ENCODE measurements at regions not wholly inside any gene's neighbourhood (a gene's known extent, or its start where the extent isn't known, plus 50 kb on each side); places are given as distances from the start of the nearest gene placed in this dataset.

DNA sequence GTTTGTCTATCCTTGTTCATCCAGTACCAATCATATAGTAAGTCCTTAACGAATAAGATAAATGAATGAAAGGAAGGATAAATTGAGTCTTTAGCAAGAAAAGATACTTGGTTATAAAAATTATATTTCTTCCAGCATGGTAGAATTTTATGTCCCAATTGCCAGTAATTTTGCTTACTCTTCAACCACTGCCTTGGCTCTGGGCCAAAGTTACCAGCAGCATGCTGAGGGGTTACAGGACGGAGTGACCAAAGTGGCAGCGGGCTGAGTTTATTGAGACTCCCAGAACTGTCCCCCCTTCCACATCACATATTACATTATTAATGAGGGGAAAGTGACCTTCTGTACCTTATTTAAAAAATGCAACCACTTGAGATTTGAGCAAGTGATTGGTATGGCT is 121.7 kb downstream of the RASGEF1B start:
- TF ChIP-seq, protein P1, sequence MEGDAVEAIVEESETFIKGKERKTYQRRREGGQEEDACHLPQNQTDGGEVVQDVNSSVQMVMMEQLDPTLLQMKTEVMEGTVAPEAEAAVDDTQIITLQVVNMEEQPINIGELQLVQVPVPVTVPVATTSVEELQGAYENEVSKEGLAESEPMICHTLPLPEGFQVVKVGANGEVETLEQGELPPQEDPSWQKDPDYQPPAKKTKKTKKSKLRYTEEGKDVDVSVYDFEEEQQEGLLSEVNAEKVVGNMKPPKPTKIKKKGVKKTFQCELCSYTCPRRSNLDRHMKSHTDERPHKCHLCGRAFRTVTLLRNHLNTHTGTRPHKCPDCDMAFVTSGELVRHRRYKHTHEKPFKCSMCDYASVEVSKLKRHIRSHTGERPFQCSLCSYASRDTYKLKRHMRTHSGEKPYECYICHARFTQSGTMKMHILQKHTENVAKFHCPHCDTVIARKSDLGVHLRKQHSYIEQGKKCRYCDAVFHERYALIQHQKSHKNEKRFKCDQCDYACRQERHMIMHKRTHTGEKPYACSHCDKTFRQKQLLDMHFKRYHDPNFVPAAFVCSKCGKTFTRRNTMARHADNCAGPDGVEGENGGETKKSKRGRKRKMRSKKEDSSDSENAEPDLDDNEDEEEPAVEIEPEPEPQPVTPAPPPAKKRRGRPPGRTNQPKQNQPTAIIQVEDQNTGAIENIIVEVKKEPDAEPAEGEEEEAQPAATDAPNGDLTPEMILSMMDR (IDR thresholded peaks at IDR 0.05) = no peak
- TF ChIP-seq POLR2A (IDR thresholded peaks at IDR 0.05) = no peak
